T-helper 9 cell (primary cell): ENCODE measurements at regions not wholly inside any gene's neighbourhood (a gene's known extent, or its start where the extent isn't known, plus 50 kb on each side); places are given as distances from the start of the nearest gene placed in this dataset.

Experiments
- DNase-seq: peaks from one replicate; pipeline ENCODE4 v3.0.0-alpha.2; 2020

GRCh38 chr1:30417001-30417700 lies 306.2 kb downstream of the MATN1 start:
- no peak for DNase-seq

GRCh38 chr1:30416221-30416820 lies 307.1 kb downstream of the MATN1 start:
- DNase-seq = no peak

- DNase-seq = no peak
Measured at GRCh38 chr1:30415171-30415940, 308.0 kb downstream of the MATN1 start.

- no peak for DNase-seq
Measured at GRCh38 chr1:30414851-30415165, 308.6 kb downstream of the MATN1 start.

GRCh38 chr1:30414086-30414850 lies 309.1 kb downstream of the MATN1 start:
- DNase-seq = no peak

- DNase-seq = no peak
Measured at GRCh38 chr1:30413606-30414005, 309.8 kb downstream of the MATN1 start.

GRCh38 chr1:30413111-30413440 lies 310.3 kb downstream of the MATN1 start:
- DNase-seq = no peak

GRCh38 chr1:30412241-30413110 lies 310.9 kb downstream of the MATN1 start:
- DNase-seq = no peak

- no peak for DNase-seq
Measured at GRCh38 chr1:30411206-30411605, 312.2 kb downstream of the MATN1 start.

- DNase-seq = no peak
Measured at GRCh38 chr1:30410153-30410851, 313.1 kb downstream of the MATN1 start.

- DNase-seq = no peak
Measured at GRCh38 chr1:30409476-30410152, 313.8 kb downstream of the MATN1 start.

- DNase-seq = no peak
Measured at GRCh38 chr1:30407865-30408580, 315.4 kb downstream of the MATN1 start.

GRCh38 chr1:30406996-30407864 lies 316.2 kb downstream of the MATN1 start:
- DNase-seq = no peak

- no peak for DNase-seq
Measured at GRCh38 chr1:30405631-30406212, 317.7 kb downstream of the MATN1 start.

- no peak for DNase-seq
Measured at GRCh38 chr1:30405081-30405480, 318.3 kb downstream of the MATN1 start.

GRCh38 chr1:30404341-30404740 lies 319.0 kb downstream of the MATN1 start:
- DNase-seq = no peak

- no peak for DNase-seq
Measured at GRCh38 chr1:30403726-30404125, 319.7 kb downstream of the MATN1 start.

GRCh38 chr1:30403061-30403645 lies 320.2 kb downstream of the MATN1 start:
- DNase-seq = no peak

- no peak for DNase-seq
Measured at GRCh38 chr1:30402031-30402430, 321.4 kb downstream of the MATN1 start.
